OCI-LY3 (cell line): ENCODE measurements at regions not wholly inside any gene's neighbourhood (a gene's known extent, or its start where the extent isn't known, plus 50 kb on each side); places are given as distances from the start of the nearest gene placed in this dataset.

Source experiments
- H2AFZ ChIP-seq: fragments of 200-600, 300-600 bp; shearing (Covaris generic); 2 replicates; pipeline ENCODE4 v1.6.0; 2014; ENCODE audit warnings: antibody characterized with exemption, low read depth, low read length
- H3K27ac ChIP-seq: fragments of 200-600, 300-600 bp; sonication (generic); 2 replicates; pipeline ENCODE4 v1.5.1; 2014; ENCODE audit warnings: mild to moderate bottlenecking, low read length, moderate library complexity, mixed read lengths
- H3K27me3 ChIP-seq: fragments of 200-600, 300-600 bp; sonication (generic); 2 replicates; pipeline ENCODE4 v1.6.1; 2014; ENCODE audit warnings: low read depth, low read length, mixed read lengths
- H3K36me3 ChIP-seq: fragments of 200-600, 300-600 bp; sonication (generic); replicated peaks from 2 replicates; pipeline ENCODE3; 2014; ENCODE audit warnings: low read depth, low read length, mixed read lengths
- H3K4me1 ChIP-seq: fragments of 300-600, 200-600 bp; sonication (generic); 2 replicates; pipeline ENCODE4 v1.6.1; 2014; ENCODE audit warnings: low read length, mixed read lengths
- H3K4me2 ChIP-seq: fragments of 200-600, 300-600 bp; sonication (generic); 2 replicates; pipeline ENCODE4 v1.6.1; 2014; ENCODE audit warnings: low read length, mixed read lengths
- H3K4me3 ChIP-seq: fragments of 300-600, 200-600 bp; sonication (generic); 2 replicates; pipeline ENCODE4 v1.5.1; 2014; ENCODE audit warnings: antibody characterized with exemption, mild to moderate bottlenecking, low read length, moderate library complexity
- H3K79me2 ChIP-seq: fragments of 300-600, 200-600 bp; shearing (Covaris generic); 2 replicates; pipeline ENCODE4 v1.6.1; 2014; ENCODE audit warnings: mild to moderate bottlenecking, low read length, mixed read lengths
- H3K9ac ChIP-seq: fragments of 300-600, 200-600 bp; shearing (Covaris generic); 2 replicates; pipeline ENCODE4 v1.6.0; 2014; ENCODE audit warnings: mild to moderate bottlenecking, low read length, moderate library complexity
- H3K9me3 ChIP-seq: fragments of 200-600, 300-600 bp; shearing (Covaris generic); 2 replicates; pipeline ENCODE4 v1.6.1; 2014; ENCODE audit warnings: low read length, mixed read lengths; ENCODE audit not compliant: insufficient read depth
- H4K20me1 ChIP-seq: fragments of 200-600, 300-600 bp; sonication (generic); 2 replicates; pipeline ENCODE4 v1.6.1; 2016; ENCODE audit warnings: low read length, mixed read lengths; ENCODE audit not compliant: insufficient read depth
- CTCF ChIP-seq: fragments of 200-600, 300-600 bp; sonication (generic); IDR thresholded peaks from 2 replicates; pipeline ENCODE4 v1.5.1; 2014; ENCODE audit warnings: antibody characterized with exemption, low read length, low read depth
- EZH2phosphoT487 ChIP-seq: fragments of 200-600 bp; shearing (Covaris generic); IDR thresholded peaks from 2 replicates; pipeline ENCODE4 v1.6.1; 2018; ENCODE audit warnings: antibody characterized with exemption, mixed run types, low read depth

- Histone ChIP-seq H3K9ac (no peak overlapping the region), H3K36me3 (no peaks in the 10 kb centered on the region), H3K27ac (no peak overlapping the region), H3K4me1 (no peaks in the 10 kb centered on the region), H3K79me2 (no peaks in the 10 kb centered on the region), H4K20me1 (no peaks in the 10 kb centered on the region), H3K4me2 (no peak overlapping the region), H3K9me3 (no peaks in the 10 kb centered on the region), H3K4me3 (no peak overlapping the region), H2AFZ (no peak overlapping the region), H3K27me3 (no peaks in the 10 kb centered on the region)
- TF ChIP-seq CTCF, result no peak
Observed at GRCh38 chr4:27946799-27947198, 1086.2 kb downstream of the STIM2 start.

GRCh38 chr4:27947302-27947701, 1086.7 kb downstream of the STIM2 start:
- Histone ChIP-seq H3K9ac (no peak overlapping the region), H3K36me3 (no peaks in the 10 kb centered on the region), H3K4me3 (no peak overlapping the region), H3K79me2 (no peaks in the 10 kb centered on the region), H3K4me2 (no peak overlapping the region), H3K27ac (no peak overlapping the region), H3K9me3 (no peaks in the 10 kb centered on the region), H2AFZ (0 out of 2 replicates have a peak overlapping the region, but pooled peaks have one; percentile 15), H4K20me1 (no peaks in the 10 kb centered on the region), H3K27me3 (no peaks in the 10 kb centered on the region), H3K4me1 (no peaks in the 10 kb centered on the region)
- TF ChIP-seq EZH2phosphoT487 (no peak), CTCF (no peak)

GRCh38 chr4:27964095-27964494, 1103.5 kb downstream of the STIM2 start:
- Histone ChIP-seq H3K79me2 (no peaks in the 10 kb centered on the region), H4K20me1 (no peaks in the 10 kb centered on the region), H3K4me1 (no peaks in the 10 kb centered on the region), H3K27me3 (no peaks in the 10 kb centered on the region), H3K4me2 (no peak overlapping the region), H3K27ac (no peak overlapping the region), H3K9me3 (no peaks in the 10 kb centered on the region), H3K36me3 (no peaks in the 10 kb centered on the region), H3K9ac (no peak overlapping the region), H2AFZ (no peak overlapping the region), H3K4me3 (no peak overlapping the region)
- TF ChIP-seq CTCF (no peak), EZH2phosphoT487 (no peak)

GRCh38 chr4:27966664-27967063, 1106.0 kb downstream of the STIM2 start:
- H3K27ac ChIP-seq, result no peak overlapping the region
- H4K20me1 ChIP-seq, result no peaks in the 10 kb centered on the region
- no peaks in the 10 kb centered on the region for H3K79me2 ChIP-seq
- TF ChIP-seq EZH2phosphoT487 (no peak), CTCF (no peak)
- no peaks in the 10 kb centered on the region for H3K9me3 ChIP-seq
- H3K9ac ChIP-seq, result no peak overlapping the region
- no peak overlapping the region for H3K4me2 ChIP-seq
- no peaks in the 10 kb centered on the region for H3K4me1 ChIP-seq
- H3K36me3 ChIP-seq, result no peaks in the 10 kb centered on the region
- H3K4me3 ChIP-seq, result no peak overlapping the region
- H2AFZ ChIP-seq, result no peak overlapping the region
- no peaks in the 10 kb centered on the region for H3K27me3 ChIP-seq
